ENCODE measurements at regions not wholly inside any gene's neighbourhood (a gene's known extent, or its start where the extent isn't known, plus 50 kb on each side); places are given as distances from the start of the nearest gene placed in this dataset.

DNA sequence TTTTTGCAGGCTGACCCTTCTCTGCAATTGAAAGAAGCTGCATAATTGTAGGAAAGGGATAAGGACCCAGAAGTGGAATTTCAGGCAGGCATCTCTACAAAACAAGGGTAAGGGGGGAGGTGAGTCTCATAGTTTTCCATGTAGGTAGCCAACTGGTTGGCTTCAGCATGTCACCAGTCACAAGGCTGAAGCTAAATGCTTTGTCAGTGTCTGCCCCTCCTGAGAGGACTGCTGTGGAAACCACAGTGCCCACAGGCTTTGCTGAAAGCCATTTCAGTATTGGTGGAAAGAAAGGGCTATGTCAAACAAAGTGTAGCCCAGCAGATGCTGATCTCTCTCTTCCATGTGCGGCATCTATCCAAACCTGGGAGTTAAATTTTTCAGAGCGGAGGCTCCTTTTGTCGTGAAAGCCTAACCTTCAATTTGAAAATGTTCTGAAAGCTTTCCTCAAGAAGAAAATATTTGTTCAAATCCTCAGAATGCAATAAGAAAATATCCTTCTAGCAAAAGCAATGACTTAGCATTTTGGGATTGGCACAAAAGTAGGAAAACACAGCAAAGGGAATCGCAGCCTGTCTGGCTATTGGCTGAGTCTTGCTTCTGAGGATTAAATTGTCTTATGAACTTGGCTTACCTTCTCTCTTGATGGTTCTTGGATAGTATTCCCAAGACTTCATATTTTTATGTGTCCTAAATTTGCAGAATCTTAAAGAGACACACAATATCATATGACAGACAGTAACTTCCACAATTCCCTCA lies 591.7 kb downstream of the PLPP3 start:
- TF ChIP-seq, protein P1, sequence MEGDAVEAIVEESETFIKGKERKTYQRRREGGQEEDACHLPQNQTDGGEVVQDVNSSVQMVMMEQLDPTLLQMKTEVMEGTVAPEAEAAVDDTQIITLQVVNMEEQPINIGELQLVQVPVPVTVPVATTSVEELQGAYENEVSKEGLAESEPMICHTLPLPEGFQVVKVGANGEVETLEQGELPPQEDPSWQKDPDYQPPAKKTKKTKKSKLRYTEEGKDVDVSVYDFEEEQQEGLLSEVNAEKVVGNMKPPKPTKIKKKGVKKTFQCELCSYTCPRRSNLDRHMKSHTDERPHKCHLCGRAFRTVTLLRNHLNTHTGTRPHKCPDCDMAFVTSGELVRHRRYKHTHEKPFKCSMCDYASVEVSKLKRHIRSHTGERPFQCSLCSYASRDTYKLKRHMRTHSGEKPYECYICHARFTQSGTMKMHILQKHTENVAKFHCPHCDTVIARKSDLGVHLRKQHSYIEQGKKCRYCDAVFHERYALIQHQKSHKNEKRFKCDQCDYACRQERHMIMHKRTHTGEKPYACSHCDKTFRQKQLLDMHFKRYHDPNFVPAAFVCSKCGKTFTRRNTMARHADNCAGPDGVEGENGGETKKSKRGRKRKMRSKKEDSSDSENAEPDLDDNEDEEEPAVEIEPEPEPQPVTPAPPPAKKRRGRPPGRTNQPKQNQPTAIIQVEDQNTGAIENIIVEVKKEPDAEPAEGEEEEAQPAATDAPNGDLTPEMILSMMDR (IDR thresholded peaks at IDR 0.05; ENCODE audit: control extremely low read depth, extremely low read depth, low read depth, missing control alignments), result no peak
- ChIA-PET CTCF (no interaction called here), POLR2A (no interaction called here)
- DNase-seq (ENCODE audit: extremely low spot score), result no peak

DNA sequence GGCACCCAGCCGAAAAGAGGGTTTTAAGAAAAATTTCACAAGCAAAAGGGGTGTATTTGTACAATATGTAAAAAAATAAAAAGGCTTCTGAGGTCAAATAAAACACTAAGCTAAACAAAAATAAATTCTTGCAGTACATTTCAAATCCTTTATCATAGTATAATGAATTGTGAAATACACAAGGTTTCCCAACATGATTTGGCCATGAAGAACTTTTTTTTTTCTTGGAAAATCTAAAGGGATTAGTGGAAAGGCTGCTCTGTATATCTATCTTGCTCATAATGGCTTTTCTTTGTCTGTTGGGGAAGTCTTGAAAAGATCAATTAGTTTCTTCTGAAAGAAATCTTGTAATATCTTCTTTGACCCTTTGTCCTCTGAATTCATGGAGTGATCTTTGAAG lies 593.4 kb downstream of the PLPP3 start:
- ChIA-PET POLR2A (no interaction called here), CTCF (no interaction called here)
- TF ChIP-seq, protein P1 (IDR thresholded peaks at IDR 0.05; ENCODE audit: control extremely low read depth, extremely low read depth, low read depth, missing control alignments), result no peak
- DNase-seq (ENCODE audit: extremely low spot score), result no peak

DNA sequence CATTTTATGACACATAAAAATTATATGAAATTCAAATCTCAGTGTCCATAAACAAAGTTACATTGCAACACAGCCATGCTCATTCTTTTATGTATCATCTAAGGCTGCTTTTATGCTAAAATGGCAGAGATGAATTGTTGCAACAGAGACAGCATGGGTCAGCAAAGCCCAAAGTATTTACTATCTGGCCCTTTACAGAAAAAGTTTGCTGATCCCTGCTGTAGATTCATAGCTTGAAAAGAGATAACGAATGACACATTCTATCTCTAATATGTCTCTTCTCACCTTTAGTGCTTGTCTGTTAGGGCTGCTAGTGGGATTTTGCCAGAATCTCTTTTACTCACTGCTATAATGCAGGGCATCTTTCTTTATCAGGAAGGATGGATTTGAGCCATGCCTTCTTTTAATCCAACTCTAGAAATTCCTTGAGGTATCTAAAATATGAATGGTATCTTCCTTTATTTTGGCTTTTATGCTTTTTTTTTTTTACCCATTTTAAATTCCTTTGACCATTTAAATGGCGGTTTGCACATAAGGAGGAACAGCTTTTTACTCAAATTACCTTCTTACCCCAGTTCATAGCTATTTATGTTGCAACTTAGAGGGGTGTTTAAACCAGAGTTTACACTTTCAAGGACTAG lies 598.2 kb downstream of the PLPP3 start:
- ChIA-PET POLR2A (no interaction called here), CTCF (interaction anchor here (0.7 to 1.1 kb wide), 2 partner anchors 9 to 22 kb away, joined by 3 to 5 read pairs; no protein-coding TSS in a partner anchor)
- TF ChIP-seq, protein P1 (IDR thresholded peaks at IDR 0.05; ENCODE audit: control extremely low read depth, extremely low read depth, low read depth, missing control alignments), result no peak
- DNase-seq (ENCODE audit: extremely low spot score), result no peak

DNA sequence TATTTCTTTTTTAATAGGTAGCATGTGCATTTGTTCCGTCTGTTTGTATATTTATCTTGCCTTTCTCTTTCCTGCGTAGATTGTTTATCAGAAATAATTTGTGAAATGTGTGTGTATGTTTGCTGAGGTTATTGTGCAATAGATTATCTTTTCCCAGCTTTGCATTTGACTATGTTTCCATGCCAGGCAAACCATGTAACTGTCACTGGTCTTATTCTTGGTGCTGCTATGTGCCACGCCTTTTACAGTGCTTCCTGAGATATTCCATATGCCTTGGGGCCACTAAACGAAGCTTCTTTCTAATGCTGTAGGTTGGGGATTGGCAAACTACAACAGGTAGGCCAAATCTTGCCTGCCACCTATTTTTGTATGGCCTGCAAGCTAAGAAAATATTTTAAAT lies 598.8 kb downstream of the PLPP3 start:
- TF ChIP-seq, protein P1 (IDR thresholded peaks at IDR 0.05; ENCODE audit: control extremely low read depth, extremely low read depth, low read depth, missing control alignments), result no peak
- no peak for DNase-seq (ENCODE audit: extremely low spot score)
- ChIA-PET CTCF (interaction anchor here (1.1 kb wide), 1 partner anchor 9 kb away, joined by 5 read pairs; no protein-coding TSS in a partner anchor), POLR2A (no interaction called here)

DNA sequence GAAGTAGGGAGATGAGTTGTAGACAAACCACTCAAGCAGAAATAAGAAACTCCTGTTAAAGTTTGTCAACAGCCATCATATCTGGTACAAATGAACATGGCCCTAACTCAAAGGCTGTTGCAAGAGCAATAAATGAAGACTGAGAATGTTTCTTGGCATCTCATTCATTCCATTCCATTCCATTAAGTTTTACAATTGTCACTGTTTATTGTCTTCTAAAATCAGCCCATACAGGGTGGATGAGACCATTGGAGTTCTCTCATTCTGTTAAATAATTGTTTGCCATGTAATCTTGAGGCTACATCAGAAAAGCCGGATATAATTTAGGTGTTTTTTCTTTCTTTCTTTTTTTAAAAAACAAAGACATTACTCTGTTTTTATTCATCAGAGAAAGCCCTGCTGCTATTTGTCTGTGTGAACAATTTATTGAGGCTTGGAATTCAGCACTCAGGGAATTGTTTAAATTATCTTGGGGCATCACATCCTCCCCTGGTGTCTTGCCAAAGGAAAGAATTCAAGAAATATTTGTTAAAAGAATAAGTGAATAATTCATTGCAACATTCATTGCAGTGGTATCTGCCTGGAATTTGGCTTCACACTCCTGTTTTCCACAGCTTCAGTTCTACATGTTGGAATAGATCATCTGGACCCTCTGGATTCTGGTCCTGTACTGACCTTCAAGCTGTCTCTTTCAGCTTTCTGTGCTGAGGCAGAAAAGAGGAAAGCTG lies 604.5 kb downstream of the PLPP3 start:
- POLR2A ChIA-PET, result no interaction called here
- TF ChIP-seq, protein P1 (IDR thresholded peaks at IDR 0.05; ENCODE audit: control extremely low read depth, extremely low read depth, low read depth, missing control alignments), result no peak
- DNase-seq (ENCODE audit: extremely low spot score), result no peak
- CTCF ChIA-PET, result no interaction called here

DNA sequence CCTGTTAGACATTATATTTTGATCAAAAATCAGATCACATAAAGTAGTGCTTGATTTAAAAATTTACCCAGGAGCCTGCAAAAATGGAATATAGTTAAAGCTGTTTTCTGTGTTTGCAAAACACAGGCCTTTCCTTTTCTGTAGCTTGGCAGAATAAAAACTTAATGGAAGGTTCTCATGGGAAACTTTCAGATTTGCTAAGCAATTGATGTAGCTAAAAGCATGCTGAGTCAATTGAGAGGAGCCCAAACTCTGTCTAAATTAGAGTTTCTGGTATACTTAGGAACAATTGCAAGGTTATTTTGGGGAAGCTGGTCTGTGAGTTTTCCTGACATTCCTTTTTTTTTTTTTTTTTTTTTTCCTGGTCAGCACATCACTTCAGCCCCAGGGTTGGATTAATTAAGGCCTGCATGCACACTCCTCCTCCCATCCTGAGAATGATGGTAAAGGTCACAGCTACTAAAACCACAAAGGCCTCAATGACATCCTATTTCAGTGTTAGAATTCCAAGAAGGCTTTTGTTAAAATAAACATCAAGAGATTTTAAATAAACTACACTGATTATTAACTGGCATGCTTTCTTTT lies 608.7 kb downstream of the PLPP3 start:
- CTCF ChIA-PET, result no interaction called here
- no peak for DNase-seq (ENCODE audit: extremely low spot score)
- POLR2A ChIA-PET, result no interaction called here
- TF ChIP-seq, protein P1 (IDR thresholded peaks at IDR 0.05; ENCODE audit: control extremely low read depth, extremely low read depth, low read depth, missing control alignments), result no peak

Data from GM10248 (cell line).